Keratinocyte (primary cell): ENCODE measurements at regions not wholly inside any gene's neighbourhood (a gene's known extent, or its start where the extent isn't known, plus 50 kb on each side); places are given as distances from the start of the nearest gene placed in this dataset.

ENCODE experiments used
- DNase-seq: peaks from one replicate; pipeline ENCODE4 v3.0.0-alpha.2; 2011; ENCODE audit warnings: low read depth, missing footprints, low spot score
- FAIRE-seq: peaks from 2 replicates; lab custom pipeline; 2011; peaks lifted over from hg19 to GRCh38; lab: Jason Lieb, UNC
- H2AFZ ChIP-seq: 2 replicates; pipeline ENCODE4 v1.6.0; 2012; ENCODE audit warnings: low read length, control low read depth, inconsistent platforms; ENCODE audit not compliant: control insufficient read depth
- H3K27ac ChIP-seq: 2 replicates; pipeline ENCODE4 v1.5.1; 2011; ENCODE audit warnings: low read length; ENCODE audit not compliant: control insufficient read depth, insufficient read depth
- H3K27me3 ChIP-seq: 3 replicates; pipeline ENCODE4 v1.6.0; 2011; ENCODE audit warnings: low read length; ENCODE audit not compliant: control insufficient read depth, insufficient read depth; ENCODE audit errors: extremely low read depth
- H3K36me3 ChIP-seq, 2 experiments: 2 replicates in 1 of 2; 3 replicates in 1 of 2; pipeline ENCODE4 v1.5.1; 2011; ENCODE audit warnings: low read length in 2 of 2, mild to moderate bottlenecking in 1 of 2; ENCODE audit not compliant: control insufficient read depth in 2 of 2, insufficient read depth in 2 of 2; ENCODE audit errors: extremely low read depth in 1 of 2
- H3K4me1 ChIP-seq: 3 replicates; pipeline ENCODE4 v1.5.1; 2011; ENCODE audit warnings: low read length; ENCODE audit not compliant: control insufficient read depth, insufficient read depth; ENCODE audit errors: extremely low read depth
- H3K4me2 ChIP-seq: 3 replicates; pipeline ENCODE4 v1.6.0; 2011; ENCODE audit warnings: low read depth, low read length; ENCODE audit not compliant: control insufficient read depth, insufficient read depth; ENCODE audit errors: extremely low read depth
- H3K4me3 ChIP-seq, 3 experiments: fragments of 200-600 bp in 1 of 3; sonication (generic) in 1 of 3; 2 replicates in 2 of 3; 3 replicates in 1 of 3; pipeline ENCODE4 v1.5.1; 2011 to 2016; ENCODE audit warnings: low read length in 3 of 3, mild to moderate bottlenecking in 3 of 3, control low read depth in 2 of 3, inconsistent platforms in 1 of 3, low read depth in 1 of 3, mixed read lengths in 1 of 3, mixed run types in 1 of 3, moderate library complexity in 1 of 3; ENCODE audit not compliant: control insufficient read depth in 2 of 3, insufficient read depth in 2 of 3; ENCODE audit errors: extremely low read depth in 1 of 3
- H3K79me2 ChIP-seq: 2 replicates; pipeline ENCODE4 v1.6.0; 2012; ENCODE audit warnings: low read length; ENCODE audit not compliant: control insufficient read depth, insufficient read depth
- H3K9ac ChIP-seq: 3 replicates; pipeline ENCODE4 v1.6.0; 2011; ENCODE audit warnings: low read length; ENCODE audit not compliant: control insufficient read depth, insufficient read depth; ENCODE audit errors: extremely low read depth
- H3K9me1 ChIP-seq: 3 replicates; pipeline ENCODE4 v1.6.0; 2011; ENCODE audit warnings: low read length; ENCODE audit not compliant: control insufficient read depth, insufficient read depth; ENCODE audit errors: extremely low read depth
- H3K9me3 ChIP-seq: 2 replicates; pipeline ENCODE4 v1.5.1; 2012; ENCODE audit warnings: low read depth, low read length; ENCODE audit not compliant: control insufficient read depth
- H4K20me1 ChIP-seq: 3 replicates; pipeline ENCODE4 v1.6.0; 2011; ENCODE audit warnings: low read length; ENCODE audit not compliant: control insufficient read depth, insufficient read depth; ENCODE audit errors: extremely low read depth
- EZH2 ChIP-seq: IDR thresholded peaks from one replicate; pipeline ENCODE4 v1.6.1; 2012; ENCODE audit warnings: inconsistent platforms, mild to moderate bottlenecking, low read length, moderate library complexity
- dilution Hi-C: fragments of 300-500 bp; cut with MboI; formaldehyde crosslinking; loops from one replicate; pipeline ENCODE4 v1.7.0; 2020; ENCODE audit warnings: low sequenced_read_pairs; ENCODE audit not compliant: extremely low pct_ligation_motif_present
- TF ChIP-seq, protein P1 (sequence below), 3 experiments: IDR thresholded peaks in 1 of 3; conservative IDR thresholded peaks in 1 of 3; optimal IDR thresholded peaks in 1 of 3; 2 replicates in 2 of 3; 3 replicates in 1 of 3; pipeline versions ENCODE3 to v1.5.1; 2011; ENCODE audit warnings: low read length in 3 of 3, mild to moderate bottlenecking in 3 of 3, moderate library complexity in 2 of 3, control low read depth in 1 of 3, inconsistent platforms in 1 of 3; ENCODE audit not compliant: insufficient read depth in 2 of 3; ENCODE audit errors: extremely low read depth in 1 of 3

DNA sequence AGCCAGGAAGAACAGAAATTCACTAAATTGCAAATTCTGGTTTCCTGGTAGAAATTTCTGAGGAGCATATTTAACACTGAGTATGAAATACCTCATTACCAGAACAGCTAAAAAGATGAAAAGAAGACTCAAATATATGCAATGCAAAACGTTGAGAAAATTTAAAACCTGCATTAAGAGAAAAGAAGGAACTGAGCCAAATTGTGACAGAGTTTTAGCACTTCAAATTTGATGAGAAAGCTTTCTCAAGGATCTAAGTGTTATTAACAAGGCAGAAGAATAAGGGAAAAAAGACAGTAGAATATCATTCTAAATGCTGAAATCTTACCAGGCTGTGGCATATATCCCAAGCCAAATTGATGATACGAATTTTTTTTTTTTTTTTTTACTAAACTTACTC, 443.0 kb downstream of the COL12A1 start:
- no peak overlapping the region for H3K27ac ChIP-seq
- no peaks in the 10 kb centered on the region for H3K36me3 ChIP-seq
- DNase-seq (no peak), FAIRE-seq (no peak)
- no peak overlapping the region for H3K4me2 ChIP-seq
- no peak for TF ChIP-seq EZH2
- TF ChIP-seq, protein P1, sequence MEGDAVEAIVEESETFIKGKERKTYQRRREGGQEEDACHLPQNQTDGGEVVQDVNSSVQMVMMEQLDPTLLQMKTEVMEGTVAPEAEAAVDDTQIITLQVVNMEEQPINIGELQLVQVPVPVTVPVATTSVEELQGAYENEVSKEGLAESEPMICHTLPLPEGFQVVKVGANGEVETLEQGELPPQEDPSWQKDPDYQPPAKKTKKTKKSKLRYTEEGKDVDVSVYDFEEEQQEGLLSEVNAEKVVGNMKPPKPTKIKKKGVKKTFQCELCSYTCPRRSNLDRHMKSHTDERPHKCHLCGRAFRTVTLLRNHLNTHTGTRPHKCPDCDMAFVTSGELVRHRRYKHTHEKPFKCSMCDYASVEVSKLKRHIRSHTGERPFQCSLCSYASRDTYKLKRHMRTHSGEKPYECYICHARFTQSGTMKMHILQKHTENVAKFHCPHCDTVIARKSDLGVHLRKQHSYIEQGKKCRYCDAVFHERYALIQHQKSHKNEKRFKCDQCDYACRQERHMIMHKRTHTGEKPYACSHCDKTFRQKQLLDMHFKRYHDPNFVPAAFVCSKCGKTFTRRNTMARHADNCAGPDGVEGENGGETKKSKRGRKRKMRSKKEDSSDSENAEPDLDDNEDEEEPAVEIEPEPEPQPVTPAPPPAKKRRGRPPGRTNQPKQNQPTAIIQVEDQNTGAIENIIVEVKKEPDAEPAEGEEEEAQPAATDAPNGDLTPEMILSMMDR (optimal IDR thresholded peaks at IDR 0.05 in 1 of 3, IDR thresholded peaks at IDR 0.05 in 1 of 3, conservative IDR thresholded peaks at IDR 0.05 in 1 of 3; ENCODE audit: extremely low read depth in 1 of 3, insufficient read depth in 2 of 3, low read length in 3 of 3): no peak
- H3K4me3 ChIP-seq: no peak overlapping the region
- no peaks in the 10 kb centered on the region for H3K4me1 ChIP-seq
- H3K9ac ChIP-seq: no peak overlapping the region
- H3K79me2 ChIP-seq: no peaks in the 10 kb centered on the region
- no peak overlapping the region for H2AFZ ChIP-seq
- no peaks in the 10 kb centered on the region for H3K9me1 ChIP-seq
- H4K20me1 ChIP-seq: no peaks in the 10 kb centered on the region
- dilution Hi-C loops: no loop called here
- H3K9me3 ChIP-seq: no peaks in the 10 kb centered on the region
- no peaks in the 10 kb centered on the region for H3K27me3 ChIP-seq

DNA sequence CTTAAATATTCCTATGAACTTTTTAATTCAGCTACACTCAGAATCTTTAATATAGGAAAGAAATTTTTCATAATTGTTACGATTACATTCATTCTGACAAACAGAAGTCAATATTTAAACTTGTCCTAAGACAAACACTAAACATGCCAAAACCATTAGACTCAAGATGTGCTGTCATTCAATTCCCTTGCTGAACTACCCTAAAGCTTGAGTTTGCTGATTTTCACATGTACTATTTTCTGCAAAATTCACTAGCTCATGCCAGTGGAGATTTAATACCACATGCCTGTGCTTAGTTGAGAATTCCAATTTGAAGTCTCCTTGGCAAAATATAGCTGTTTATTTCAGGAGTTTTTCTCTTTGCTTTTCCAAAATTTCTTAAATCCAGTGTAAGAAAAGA, 448.0 kb downstream of the COL12A1 start:
- Histone ChIP-seq H3K4me2 (no peak overlapping the region), H3K79me2 (no peaks in the 10 kb centered on the region), H3K9ac (no peak overlapping the region), H3K4me1 (peaks cover under 1% of the 10 kb centered on the region), H3K27ac (no peak overlapping the region), H2AFZ (no peak overlapping the region), H3K9me1 (no peaks in the 10 kb centered on the region), H3K36me3 (no peaks in the 10 kb centered on the region), H3K9me3 (no peaks in the 10 kb centered on the region), H4K20me1 (no peaks in the 10 kb centered on the region), H3K4me3 (no peak overlapping the region), H3K27me3 (no peaks in the 10 kb centered on the region)
- dilution Hi-C loops: no loop called here
- DNase-seq (no peak), FAIRE-seq (no peak)
- TF ChIP-seq, protein P1 (optimal IDR thresholded peaks at IDR 0.05 in 1 of 3, IDR thresholded peaks at IDR 0.05 in 1 of 3, conservative IDR thresholded peaks at IDR 0.05 in 1 of 3; ENCODE audit: extremely low read depth in 1 of 3, insufficient read depth in 2 of 3, low read length in 3 of 3): no peak
- TF ChIP-seq EZH2: no peak
